Activated B cell treated with CpG ODN at 0.5 μM for 24 hours (primary cell): ENCODE measurements at regions not wholly inside any gene's neighbourhood (a gene's known extent, or its start where the extent isn't known, plus 50 kb on each side); places are given as distances from the start of the nearest gene placed in this dataset.

ENCODE experiments used
- ATAC-seq: fragments of 200-7000 bp; cut with Tn5 transposase; one replicate; pipeline ENCODE4 v1.10.0; 2021; ENCODE audit warnings: low read depth, mild to moderate bottlenecking, moderate library complexity
- CTCF ChIA-PET: fragments of 350-600 bp; sonication (Branson Sonifier 250); formaldehyde crosslinking; loops from one replicate; lab custom pipeline; 2021; ENCODE audit warnings: antibody characterized with exemption; lab: Charles Lee
- POLR2A ChIA-PET: fragments of 350-600 bp; sonication (Branson Sonifier 250); formaldehyde crosslinking; loops from one replicate; lab custom pipeline; 2021; ENCODE audit warnings: antibody characterized with exemption; lab: Charles Lee
- DNase-seq: peaks from one replicate; pipeline ENCODE4 v3.0.0; 2022
- H3K27ac Mint-ChIP-seq: one replicate; pipeline ENCODE4 v1.8.0; 2020; ENCODE audit warnings: mixed read lengths
- H3K27me3 Mint-ChIP-seq: one replicate; pipeline ENCODE4 v1.8.0; 2021; ENCODE audit warnings: mixed read lengths
- H3K36me3 Mint-ChIP-seq: one replicate; pipeline ENCODE4 v1.8.0; 2021; ENCODE audit warnings: low read depth, mixed read lengths
- H3K4me1 Mint-ChIP-seq: one replicate; pipeline ENCODE4 v1.8.0; 2021; ENCODE audit warnings: mixed read lengths
- H3K4me3 Mint-ChIP-seq: one replicate; pipeline ENCODE4 v1.8.0; 2020; ENCODE audit warnings: mild to moderate bottlenecking, mixed read lengths
- H3K9me3 Mint-ChIP-seq: one replicate; pipeline ENCODE4 v1.8.0; 2020; ENCODE audit warnings: mixed read lengths
- intact Hi-C: fragments of 100-400 bp; cut with micrococcal nuclease; formaldehyde crosslinking; loops from one replicate; pipeline ENCODE4 v1.15.1; 2024
- TF ChIP-seq, protein P1 (sequence below): fragments of 200-600 bp; IDR thresholded peaks from one replicate; pipeline ENCODE4 v1.8.0; 2022; ENCODE audit warnings: antibody characterized with exemption, mild to moderate bottlenecking

DNA sequence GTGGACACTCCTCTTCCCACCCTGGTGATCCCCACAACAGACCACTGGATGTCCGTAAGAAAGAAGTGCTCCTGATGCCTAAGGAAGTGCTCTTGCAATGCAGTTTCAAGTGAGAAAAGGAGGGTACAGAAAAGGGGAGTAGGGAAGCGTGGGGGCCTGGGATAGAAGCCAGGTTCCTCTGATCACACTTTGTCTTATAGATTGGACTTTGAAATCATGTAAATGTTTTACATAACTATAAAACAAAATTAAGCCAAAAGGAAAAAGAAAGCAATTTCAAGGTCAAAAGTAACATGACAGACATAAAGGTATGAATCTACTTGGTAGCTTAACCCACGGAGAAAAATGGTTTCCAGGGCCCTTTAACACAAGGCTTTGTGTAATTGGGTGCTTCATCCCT lies 107.3 kb upstream of the TRPM1 start:
- ATAC-seq (no peak), DNase-seq (no peak)
- Mint-ChIP-seq H3K27me3 (no peaks in the 10 kb centered on the region), H3K4me3 (no peak overlapping the region), H3K36me3 (no peaks in the 10 kb centered on the region), H3K27ac (no peak overlapping the region), H3K9me3 (no peaks in the 10 kb centered on the region), H3K4me1 (peaks cover 7% of the 10 kb centered on the region)
- TF ChIP-seq, protein P1, sequence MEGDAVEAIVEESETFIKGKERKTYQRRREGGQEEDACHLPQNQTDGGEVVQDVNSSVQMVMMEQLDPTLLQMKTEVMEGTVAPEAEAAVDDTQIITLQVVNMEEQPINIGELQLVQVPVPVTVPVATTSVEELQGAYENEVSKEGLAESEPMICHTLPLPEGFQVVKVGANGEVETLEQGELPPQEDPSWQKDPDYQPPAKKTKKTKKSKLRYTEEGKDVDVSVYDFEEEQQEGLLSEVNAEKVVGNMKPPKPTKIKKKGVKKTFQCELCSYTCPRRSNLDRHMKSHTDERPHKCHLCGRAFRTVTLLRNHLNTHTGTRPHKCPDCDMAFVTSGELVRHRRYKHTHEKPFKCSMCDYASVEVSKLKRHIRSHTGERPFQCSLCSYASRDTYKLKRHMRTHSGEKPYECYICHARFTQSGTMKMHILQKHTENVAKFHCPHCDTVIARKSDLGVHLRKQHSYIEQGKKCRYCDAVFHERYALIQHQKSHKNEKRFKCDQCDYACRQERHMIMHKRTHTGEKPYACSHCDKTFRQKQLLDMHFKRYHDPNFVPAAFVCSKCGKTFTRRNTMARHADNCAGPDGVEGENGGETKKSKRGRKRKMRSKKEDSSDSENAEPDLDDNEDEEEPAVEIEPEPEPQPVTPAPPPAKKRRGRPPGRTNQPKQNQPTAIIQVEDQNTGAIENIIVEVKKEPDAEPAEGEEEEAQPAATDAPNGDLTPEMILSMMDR = no peak
- intact Hi-C loops = no loop called here
- CTCF ChIA-PET = interaction anchor here (1.6 kb wide), 1 partner anchor 280 kb away, joined by 3 read pairs; no protein-coding TSS in a partner anchor
- POLR2A ChIA-PET = no interaction called here

DNA sequence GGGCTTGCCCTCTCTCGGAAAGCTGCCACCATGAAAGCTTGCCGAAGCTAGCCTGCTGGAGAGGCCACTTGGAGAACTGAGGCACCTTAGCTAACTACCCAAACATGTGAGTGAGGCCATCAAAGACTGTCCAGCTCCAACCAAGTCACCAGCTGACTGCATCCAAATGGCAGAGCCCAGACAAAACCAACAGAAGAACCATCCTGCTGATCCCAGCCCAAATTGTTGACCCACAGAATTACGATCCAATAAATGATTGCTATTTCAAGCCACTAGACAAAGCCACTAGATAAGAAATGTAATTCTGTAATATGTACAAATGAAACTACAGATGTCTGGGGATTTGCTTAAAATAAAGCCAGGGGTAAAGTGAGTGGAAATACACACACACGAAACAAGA lies 109.8 kb upstream of the TRPM1 start:
- no peaks in the 10 kb centered on the region for H3K36me3 Mint-ChIP-seq
- no peaks in the 10 kb centered on the region for H3K27me3 Mint-ChIP-seq
- ChIA-PET CTCF (interaction anchor here (1.5 to 5.0 kb wide), 2 partner anchors 225 to 277 kb away, joined by 3 to 69 read pairs; no protein-coding TSS in a partner anchor), POLR2A (interaction anchor here (0.7 to 5.3 kb wide), 2 partner anchors 55 to 115 kb away, joined by 8 to 134 read pairs; partner anchors contain the start of gene KLF13)
- peaks cover 20% of the 10 kb centered on the region for H3K4me1 Mint-ChIP-seq
- H3K4me3 Mint-ChIP-seq = no peak overlapping the region
- no peak for ATAC-seq
- no peak overlapping the region for H3K27ac Mint-ChIP-seq
- H3K9me3 Mint-ChIP-seq = no peaks in the 10 kb centered on the region
- TF ChIP-seq, protein P1 = no peak
- intact Hi-C loops = no loop called here
- no peak for DNase-seq

DNA sequence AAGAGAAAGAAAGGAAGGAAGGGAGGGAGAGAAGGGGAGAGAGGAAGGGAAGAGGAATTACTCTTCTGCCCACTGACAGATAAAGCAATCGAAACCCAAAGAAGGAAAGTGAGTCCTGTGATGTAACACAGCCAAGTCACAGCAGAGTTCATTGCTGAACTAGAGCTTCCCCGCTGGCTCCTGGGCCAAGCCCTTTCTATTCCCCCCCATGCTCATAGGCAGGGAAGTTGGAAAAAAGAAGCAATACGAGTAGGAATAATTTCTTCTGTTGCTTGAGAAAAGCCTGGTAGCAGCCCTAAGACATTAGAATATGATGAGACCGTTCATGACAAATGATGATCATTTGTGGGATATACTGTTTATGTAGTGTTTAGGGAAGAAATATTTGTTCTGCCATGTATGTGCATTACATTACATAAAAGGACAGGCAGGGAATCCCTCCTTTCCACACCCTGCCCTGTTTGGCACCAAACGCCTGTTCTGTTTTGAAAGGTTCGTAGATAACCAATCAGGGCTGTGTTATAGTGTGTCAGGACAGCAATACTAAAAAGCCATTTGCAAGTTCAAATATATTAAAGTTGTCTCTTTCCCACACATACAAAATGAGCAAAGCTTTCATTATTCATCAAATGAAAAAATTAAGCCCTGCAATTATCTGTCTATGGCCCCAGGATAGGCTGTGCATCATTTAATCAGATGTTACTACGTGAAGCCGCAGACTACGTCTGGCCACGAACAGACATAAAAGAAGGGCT lies 111.0 kb upstream of the TRPM1 start:
- H3K4me3 Mint-ChIP-seq = no peak overlapping the region
- POLR2A ChIA-PET = interaction anchor here (0.7 to 5.3 kb wide), 4 partner anchors 11 to 223 kb away, joined by 3 to 134 read pairs (median 6); partner anchors contain the start of gene KLF13
- H3K27me3 Mint-ChIP-seq = no peaks in the 10 kb centered on the region
- TF ChIP-seq, protein P1 = no peak
- H3K9me3 Mint-ChIP-seq = no peaks in the 10 kb centered on the region
- intact Hi-C loops = no loop called here
- H3K4me1 Mint-ChIP-seq = peaks cover 29% of the 10 kb centered on the region
- H3K36me3 Mint-ChIP-seq = no peaks in the 10 kb centered on the region
- DNase-seq = no peak
- CTCF ChIA-PET = interaction anchor here (0.6 to 5.0 kb wide), 7 partner anchors 12 to 278 kb away, joined by 3 to 69 read pairs (median 3); partner anchors contain the start of gene KLF13
- ATAC-seq = no peak
- H3K27ac Mint-ChIP-seq = no peak overlapping the region

DNA sequence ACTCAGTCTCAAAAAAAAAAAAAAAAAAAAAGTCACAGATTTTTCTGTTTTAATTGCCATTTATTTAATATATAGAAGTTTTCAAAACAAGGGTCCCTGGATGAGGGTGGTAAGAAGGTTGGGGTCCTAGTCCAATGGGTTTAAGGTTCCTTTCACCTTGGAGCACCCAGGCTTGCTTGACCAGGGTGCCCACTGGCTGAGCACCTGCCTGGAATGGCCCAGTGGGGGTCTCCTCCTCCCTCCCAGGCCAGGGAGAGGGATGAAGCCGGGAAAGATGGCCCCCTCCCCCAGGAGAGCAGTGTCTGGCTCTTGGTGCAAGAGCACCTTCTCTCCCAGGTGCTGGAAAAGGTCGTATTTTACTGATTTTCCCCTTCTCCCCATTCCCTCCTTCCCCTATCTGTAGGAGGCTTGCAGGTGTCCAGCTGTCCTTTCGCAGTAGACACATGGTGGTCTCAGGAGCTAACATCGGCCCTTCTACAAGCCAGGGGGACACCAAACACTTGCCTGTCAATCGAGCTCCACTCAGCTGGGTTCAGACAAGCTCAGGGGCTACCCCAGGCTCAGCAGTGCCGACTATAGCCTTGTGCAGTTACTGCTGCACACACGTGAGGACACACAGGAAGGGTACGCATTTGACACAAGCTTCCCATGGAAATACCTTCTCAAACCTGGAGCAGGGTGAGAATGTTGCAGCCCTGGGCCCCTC lies 112.3 kb upstream of the KLF13 start:
- no peaks in the 10 kb centered on the region for H3K27me3 Mint-ChIP-seq
- TF ChIP-seq, protein P1 = no peak
- ATAC-seq (no peak), DNase-seq (no peak)
- ChIA-PET POLR2A (interaction anchor here (0.5 to 5.9 kb wide), 20 partner anchors 10 to 276 kb away, joined by 3 to 173 read pairs (median 10); partner anchors contain the start of gene KLF13), CTCF (interaction anchor here (0.6 to 5.0 kb wide), 18 partner anchors 8 to 276 kb away, joined by 3 to 69 read pairs (median 10); partner anchors contain the start of gene KLF13)
- intact Hi-C loops = loop anchor here (2.0 kb wide), 1 partner anchor 40 kb away; no protein-coding TSS in a partner anchor
- no peaks in the 10 kb centered on the region for H3K36me3 Mint-ChIP-seq
- peaks cover 34% of the 10 kb centered on the region for H3K4me1 Mint-ChIP-seq
- H3K4me3 Mint-ChIP-seq = peak overlapping the region; percentile 52
- H3K27ac Mint-ChIP-seq = peak overlapping the region; percentile 79
- no peaks in the 10 kb centered on the region for H3K9me3 Mint-ChIP-seq
